HUES48 (cell line): ENCODE measurements at regions not wholly inside any gene's neighbourhood (a gene's known extent, or its start where the extent isn't known, plus 50 kb on each side); places are given as distances from the start of the nearest gene placed in this dataset.
"Not testable (repeated sequence)": the region's sequence is repeated elsewhere in the genome, so short reads cannot be mapped to it uniquely, and the experiment has no call there.

ENCODE experiments used
- H3K27ac ChIP-seq: one replicate; pipeline ENCODE4 v1.7.0; 2013; ENCODE audit warnings: low read depth, low read length, inconsistent platforms
- H3K27me3 ChIP-seq: 2 replicates; pipeline ENCODE4 v1.6.1; 2013; ENCODE audit warnings: mild to moderate bottlenecking, low read length; ENCODE audit not compliant: control insufficient read depth, insufficient read depth
- H3K36me3 ChIP-seq: 2 replicates; pipeline ENCODE4 v1.6.1; 2013; ENCODE audit warnings: low read length; ENCODE audit not compliant: control insufficient read depth, insufficient read depth
- H3K4me1 ChIP-seq: 2 replicates; pipeline ENCODE4 v1.6.1; 2013; ENCODE audit warnings: mild to moderate bottlenecking, low read length; ENCODE audit not compliant: control insufficient read depth, insufficient read depth
- H3K4me3 ChIP-seq: 2 replicates; pipeline ENCODE4 v1.5.1; 2013; ENCODE audit warnings: mild to moderate bottlenecking, low read depth, low read length
- H3K9ac ChIP-seq: 2 replicates; pipeline ENCODE4 v1.6.1; 2013; ENCODE audit warnings: mild to moderate bottlenecking, low read depth, low read length, moderate library complexity
- H3K9me3 ChIP-seq: 2 replicates; pipeline ENCODE4 v1.6.1; 2013; ENCODE audit warnings: low read length; ENCODE audit not compliant: control insufficient read depth, insufficient read depth

GRCh38 chr1:115534106-115534505 lies 107.7 kb upstream of the VANGL1 start:
- Histone ChIP-seq H3K27ac (no peak overlapping the region), H3K4me3 (no peak overlapping the region), H3K36me3 (no peaks in the 10 kb centered on the region), H3K9me3 (no peaks in the 10 kb centered on the region), H3K9ac (no peak overlapping the region), H3K4me1 (peaks cover 15% of the 10 kb centered on the region), H3K27me3 (no peaks in the 10 kb centered on the region)

- Histone ChIP-seq H3K9ac (no peak overlapping the region), H3K27ac (no peak overlapping the region), H3K4me3 (no peak overlapping the region), H3K36me3 (no peaks in the 10 kb centered on the region), H3K27me3 (no peaks in the 10 kb centered on the region), H3K4me1 (peaks cover 26% of the 10 kb centered on the region), H3K9me3 (no peaks in the 10 kb centered on the region)
Observed at GRCh38 chr1:115531631-115532264, 110.0 kb upstream of the VANGL1 start.

- H3K9me3 ChIP-seq: no peaks in the 10 kb centered on the region
- H3K27me3 ChIP-seq: no peaks in the 10 kb centered on the region
- no peak overlapping the region for H3K4me3 ChIP-seq
- peaks cover 28% of the 10 kb centered on the region for H3K4me1 ChIP-seq
- H3K27ac ChIP-seq: no peak overlapping the region
- H3K36me3 ChIP-seq: no peaks in the 10 kb centered on the region
- H3K9ac ChIP-seq: no peak overlapping the region
Observed at GRCh38 chr1:115530407-115530806, 111.4 kb upstream of the VANGL1 start.

GRCh38 chr1:115529216-115529897 lies 112.4 kb upstream of the VANGL1 start:
- H3K27ac ChIP-seq: no peak overlapping the region
- H3K9me3 ChIP-seq: no peaks in the 10 kb centered on the region
- H3K4me3 ChIP-seq: no peak overlapping the region
- H3K36me3 ChIP-seq: no peaks in the 10 kb centered on the region
- H3K27me3 ChIP-seq: no peaks in the 10 kb centered on the region
- H3K4me1 ChIP-seq: peaks cover 28% of the 10 kb centered on the region
- no peak overlapping the region for H3K9ac ChIP-seq

GRCh38 chr1:115528336-115528735 lies 113.4 kb upstream of the VANGL1 start:
- not testable (repeated sequence) for H3K27ac ChIP-seq, H3K27me3 ChIP-seq, H3K4me3 ChIP-seq, H3K9ac ChIP-seq, H3K9me3 ChIP-seq, H3K36me3 ChIP-seq
- H3K4me1 ChIP-seq: peaks cover 28% of the 10 kb centered on the region

- no peak overlapping the region for H3K27ac ChIP-seq
- no peak overlapping the region for H3K4me3 ChIP-seq
- no peaks in the 10 kb centered on the region for H3K36me3 ChIP-seq
- H3K9me3 ChIP-seq: no peaks in the 10 kb centered on the region
- H3K4me1 ChIP-seq: peaks cover 27% of the 10 kb centered on the region
- H3K27me3 ChIP-seq: no peaks in the 10 kb centered on the region
- no peak overlapping the region for H3K9ac ChIP-seq
Observed at GRCh38 chr1:115527746-115528145, 114.0 kb upstream of the VANGL1 start.

GRCh38 chr1:115526900-115527299 lies 114.9 kb upstream of the VANGL1 start:
- Histone ChIP-seq H3K9me3 (no peaks in the 10 kb centered on the region), H3K4me3 (no peak overlapping the region), H3K27ac (no peak overlapping the region), H3K27me3 (no peaks in the 10 kb centered on the region), H3K9ac (no peak overlapping the region), H3K4me1 (peaks cover 20% of the 10 kb centered on the region), H3K36me3 (no peaks in the 10 kb centered on the region)

- Histone ChIP-seq H3K9me3 (no peaks in the 10 kb centered on the region), H3K27me3 (no peaks in the 10 kb centered on the region), H3K9ac (no peak overlapping the region), H3K27ac (no peak overlapping the region), H3K36me3 (no peaks in the 10 kb centered on the region), H3K4me3 (no peak overlapping the region), H3K4me1 (peaks cover 13% of the 10 kb centered on the region; the same call in 1 of the 2 replicates)
Observed at GRCh38 chr1:115524236-115524635, 117.5 kb upstream of the VANGL1 start.

GRCh38 chr1:115522386-115522785 lies 119.4 kb upstream of the VANGL1 start:
- Histone ChIP-seq H3K4me1 (peaks cover 7% of the 10 kb centered on the region; the same call in 1 of the 2 replicates), H3K4me3 (no peak overlapping the region), H3K9me3 (no peaks in the 10 kb centered on the region), H3K36me3 (no peaks in the 10 kb centered on the region), H3K27ac (no peak overlapping the region), H3K27me3 (no peaks in the 10 kb centered on the region), H3K9ac (no peak overlapping the region)

- no peaks in the 10 kb centered on the region for H3K27me3 ChIP-seq
- H3K9me3 ChIP-seq: no peaks in the 10 kb centered on the region; the same call in 1 of the 2 replicates
- no peak overlapping the region for H3K9ac ChIP-seq
- H3K4me3 ChIP-seq: no peak overlapping the region
- H3K27ac ChIP-seq: no peak overlapping the region
- H3K36me3 ChIP-seq: no peaks in the 10 kb centered on the region
- peaks cover 6% of the 10 kb centered on the region; the same call in 1 of the 2 replicates for H3K4me1 ChIP-seq
Observed at GRCh38 chr1:115515270-115515669, 126.5 kb upstream of the VANGL1 start.

GRCh38 chr1:115510226-115510625 lies 131.5 kb upstream of the VANGL1 start:
- not testable (repeated sequence) for H3K27ac ChIP-seq, H3K4me3 ChIP-seq, H3K9me3 ChIP-seq, H3K36me3 ChIP-seq, H3K9ac ChIP-seq, H3K4me1 ChIP-seq, H3K27me3 ChIP-seq
